Osteocyte (in vitro differentiated cells): ENCODE measurements at regions not wholly inside any gene's neighbourhood (a gene's known extent, or its start where the extent isn't known, plus 50 kb on each side); places are given as distances from the start of the nearest gene placed in this dataset.

ENCODE experiments used
- DNase-seq: peaks from one replicate; pipeline ENCODE4 v3.0.0; 2021; ENCODE audit warnings: mixed read lengths; ENCODE audit not compliant: unreplicated experiment; ENCODE audit errors: extremely low spot score
- H3K27ac Mint-ChIP-seq: one replicate; pipeline ENCODE4 v1.8.0; 2021; ENCODE audit warnings: mild to moderate bottlenecking, mixed read lengths; ENCODE audit not compliant: unreplicated experiment
- H3K27me3 Mint-ChIP-seq: one replicate; pipeline ENCODE4 v1.8.0; 2021; ENCODE audit warnings: mixed read lengths; ENCODE audit not compliant: unreplicated experiment
- H3K36me3 Mint-ChIP-seq: one replicate; pipeline ENCODE4 v1.8.0; 2021; ENCODE audit warnings: mixed read lengths; ENCODE audit not compliant: unreplicated experiment
- H3K4me1 Mint-ChIP-seq: one replicate; pipeline ENCODE4 v1.8.0; 2021; ENCODE audit warnings: mixed read lengths; ENCODE audit not compliant: unreplicated experiment
- H3K4me3 Mint-ChIP-seq: one replicate; pipeline ENCODE4 v1.8.0; 2021; ENCODE audit warnings: mild to moderate bottlenecking, moderate library complexity, mixed read lengths; ENCODE audit not compliant: unreplicated experiment
- H3K9me3 Mint-ChIP-seq: one replicate; pipeline ENCODE4 v1.8.0; 2021; ENCODE audit warnings: mixed read lengths; ENCODE audit not compliant: unreplicated experiment
- CTCF ChIP-seq: fragments of 200-600 bp; sonication (generic); IDR thresholded peaks from 2 replicates; pipeline ENCODE4 v1.5.0; 2021; ENCODE audit warnings: antibody characterized with exemption, mild to moderate bottlenecking, moderate library complexity

GRCh38 chr16:26475596-26475995 lies 591.1 kb upstream of the C16orf82 start:
- H3K4me3 Mint-ChIP-seq: no peak overlapping the region
- H3K27me3 Mint-ChIP-seq: no peaks in the 10 kb centered on the region
- no peak overlapping the region for H3K27ac Mint-ChIP-seq
- H3K4me1 Mint-ChIP-seq: no peaks in the 10 kb centered on the region
- H3K9me3 Mint-ChIP-seq: peaks cover 57% of the 10 kb centered on the region
- no peak for TF ChIP-seq CTCF
- no peaks in the 10 kb centered on the region for H3K36me3 Mint-ChIP-seq
- no peak for DNase-seq

DNA sequence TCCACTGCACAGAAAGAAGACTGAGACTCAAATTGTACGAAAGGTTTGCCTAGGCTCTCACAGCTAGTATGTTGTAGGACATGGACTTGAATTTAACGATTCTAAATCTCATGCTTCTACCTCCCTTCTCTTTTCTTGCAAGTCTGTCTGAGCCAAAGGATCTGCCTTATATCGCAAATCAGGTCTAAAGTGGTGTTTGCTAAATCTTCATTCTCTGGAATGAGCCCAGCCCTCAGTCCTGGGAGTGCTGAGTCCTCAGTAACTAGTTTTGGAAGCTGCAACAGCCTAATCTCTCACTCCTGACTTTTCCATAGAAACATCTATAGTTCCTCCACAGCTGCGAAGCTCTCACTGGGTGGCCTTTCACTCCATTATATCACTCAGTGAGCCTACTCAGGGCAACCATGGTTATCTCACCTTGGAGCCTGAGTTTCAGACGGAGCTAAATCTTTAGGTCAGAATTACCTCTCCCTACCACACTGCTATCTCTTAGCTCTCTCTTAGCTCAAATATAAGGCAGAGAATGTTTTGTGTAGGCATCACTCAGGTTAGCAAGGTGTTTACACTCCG lies 575.5 kb upstream of the C16orf82 start:
- no peak for DNase-seq
- TF ChIP-seq CTCF: no peak
- no peak overlapping the region for H3K27ac Mint-ChIP-seq
- H3K9me3 Mint-ChIP-seq: peaks cover 6% of the 10 kb centered on the region
- H3K4me1 Mint-ChIP-seq: no peaks in the 10 kb centered on the region
- H3K36me3 Mint-ChIP-seq: no peaks in the 10 kb centered on the region
- no peaks in the 10 kb centered on the region for H3K27me3 Mint-ChIP-seq
- H3K4me3 Mint-ChIP-seq: no peak overlapping the region

- H3K27me3 Mint-ChIP-seq: no peaks in the 10 kb centered on the region
Observed at GRCh38 chr16:26491962-26492361, 574.8 kb upstream of the C16orf82 start.

DNA sequence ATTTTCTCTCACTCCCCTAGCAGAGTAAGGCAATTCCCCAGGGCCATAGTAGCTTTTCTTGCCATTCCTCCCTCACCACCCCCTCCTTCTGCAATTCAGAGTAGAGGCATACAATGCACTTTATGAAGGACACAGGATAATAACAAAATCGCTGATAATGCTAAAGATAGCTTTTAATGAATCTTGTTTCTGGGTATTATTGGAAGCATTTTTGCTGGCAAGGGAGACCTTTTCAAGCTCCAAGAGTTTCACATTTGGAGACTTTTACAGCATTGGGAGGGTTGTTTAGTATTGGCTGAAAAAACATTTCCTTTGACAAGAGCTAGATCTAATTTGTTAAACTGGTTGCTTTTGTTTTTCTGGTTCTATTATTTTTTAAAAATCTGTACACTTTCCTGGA lies 573.0 kb upstream of the C16orf82 start:
- H3K27ac Mint-ChIP-seq: no peak overlapping the region
- H3K9me3 Mint-ChIP-seq: no peaks in the 10 kb centered on the region
- H3K36me3 Mint-ChIP-seq: no peaks in the 10 kb centered on the region
- DNase-seq: no peak
- H3K4me1 Mint-ChIP-seq: no peaks in the 10 kb centered on the region
- no peak for TF ChIP-seq CTCF
- no peak overlapping the region for H3K4me3 Mint-ChIP-seq
- no peaks in the 10 kb centered on the region for H3K27me3 Mint-ChIP-seq

More at GRCh38 chr16:26491962-26492361, 574.8 kb upstream of the C16orf82 start:
- peaks cover 6% of the 10 kb centered on the region for H3K9me3 Mint-ChIP-seq
- H3K4me3 Mint-ChIP-seq: no peak overlapping the region
- DNase-seq: peak; percentile 56
- no peaks in the 10 kb centered on the region for H3K4me1 Mint-ChIP-seq
- H3K36me3 Mint-ChIP-seq: no peaks in the 10 kb centered on the region
- no peak for TF ChIP-seq CTCF
- no peak overlapping the region for H3K27ac Mint-ChIP-seq

GRCh38 chr16:26497896-26498295 lies 568.8 kb upstream of the C16orf82 start:
- Mint-ChIP-seq H3K27me3 (no peaks in the 10 kb centered on the region), H3K9me3 (no peaks in the 10 kb centered on the region), H3K4me1 (no peaks in the 10 kb centered on the region), H3K4me3 (no peak overlapping the region), H3K27ac (no peak overlapping the region), H3K36me3 (no peaks in the 10 kb centered on the region)
- DNase-seq: no peak
- no peak for TF ChIP-seq CTCF
